Osteocyte (in vitro differentiated cells): ENCODE measurements at regions not wholly inside any gene's neighbourhood (a gene's known extent, or its start where the extent isn't known, plus 50 kb on each side); places are given as distances from the start of the nearest gene placed in this dataset.

Experiments used
- DNase-seq: peaks from one replicate; pipeline ENCODE4 v3.0.0; 2021; ENCODE audit warnings: mixed read lengths; ENCODE audit not compliant: unreplicated experiment; ENCODE audit errors: extremely low spot score
- H3K27ac Mint-ChIP-seq: one replicate; pipeline ENCODE4 v1.8.0; 2021; ENCODE audit warnings: mild to moderate bottlenecking, mixed read lengths; ENCODE audit not compliant: unreplicated experiment
- H3K27me3 Mint-ChIP-seq: one replicate; pipeline ENCODE4 v1.8.0; 2021; ENCODE audit warnings: mixed read lengths; ENCODE audit not compliant: unreplicated experiment
- H3K36me3 Mint-ChIP-seq: one replicate; pipeline ENCODE4 v1.8.0; 2021; ENCODE audit warnings: mixed read lengths; ENCODE audit not compliant: unreplicated experiment
- H3K4me1 Mint-ChIP-seq: one replicate; pipeline ENCODE4 v1.8.0; 2021; ENCODE audit warnings: mixed read lengths; ENCODE audit not compliant: unreplicated experiment
- H3K4me3 Mint-ChIP-seq: one replicate; pipeline ENCODE4 v1.8.0; 2021; ENCODE audit warnings: mild to moderate bottlenecking, moderate library complexity, mixed read lengths; ENCODE audit not compliant: unreplicated experiment
- H3K9me3 Mint-ChIP-seq: one replicate; pipeline ENCODE4 v1.8.0; 2021; ENCODE audit warnings: mixed read lengths; ENCODE audit not compliant: unreplicated experiment
- TF ChIP-seq, protein P1 (sequence below): fragments of 200-600 bp; sonication (generic); IDR thresholded peaks from 2 replicates; pipeline ENCODE4 v1.5.0; 2021; ENCODE audit warnings: antibody characterized with exemption, mild to moderate bottlenecking, moderate library complexity

DNA sequence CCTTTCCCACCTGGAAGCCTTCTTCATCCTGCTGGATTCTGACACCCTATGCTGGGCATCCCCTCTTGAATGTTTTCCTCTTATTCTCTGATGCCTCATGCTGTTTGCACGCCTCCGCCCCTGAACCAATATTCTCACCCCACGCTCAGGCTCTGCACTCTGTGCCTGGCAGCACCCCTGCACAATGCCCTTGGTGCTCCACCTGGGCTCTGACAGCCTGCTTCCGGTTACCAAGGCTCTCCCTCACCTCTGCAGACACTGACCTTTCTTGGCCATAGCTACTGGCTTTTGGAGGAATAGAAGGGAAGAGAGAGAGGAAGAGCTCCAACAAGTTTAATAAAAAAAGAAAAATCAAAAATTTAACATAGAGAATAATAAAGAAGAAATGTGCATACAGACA, 108.7 kb upstream of the SHB start:
- no peak overlapping the region for H3K27ac Mint-ChIP-seq
- no peak overlapping the region for H3K4me3 Mint-ChIP-seq
- H3K36me3 Mint-ChIP-seq = no peaks in the 10 kb centered on the region
- H3K9me3 Mint-ChIP-seq = no peaks in the 10 kb centered on the region
- no peak for DNase-seq
- peaks cover 11% of the 10 kb centered on the region for H3K27me3 Mint-ChIP-seq
- peaks cover 1% of the 10 kb centered on the region for H3K4me1 Mint-ChIP-seq
- TF ChIP-seq, protein P1, sequence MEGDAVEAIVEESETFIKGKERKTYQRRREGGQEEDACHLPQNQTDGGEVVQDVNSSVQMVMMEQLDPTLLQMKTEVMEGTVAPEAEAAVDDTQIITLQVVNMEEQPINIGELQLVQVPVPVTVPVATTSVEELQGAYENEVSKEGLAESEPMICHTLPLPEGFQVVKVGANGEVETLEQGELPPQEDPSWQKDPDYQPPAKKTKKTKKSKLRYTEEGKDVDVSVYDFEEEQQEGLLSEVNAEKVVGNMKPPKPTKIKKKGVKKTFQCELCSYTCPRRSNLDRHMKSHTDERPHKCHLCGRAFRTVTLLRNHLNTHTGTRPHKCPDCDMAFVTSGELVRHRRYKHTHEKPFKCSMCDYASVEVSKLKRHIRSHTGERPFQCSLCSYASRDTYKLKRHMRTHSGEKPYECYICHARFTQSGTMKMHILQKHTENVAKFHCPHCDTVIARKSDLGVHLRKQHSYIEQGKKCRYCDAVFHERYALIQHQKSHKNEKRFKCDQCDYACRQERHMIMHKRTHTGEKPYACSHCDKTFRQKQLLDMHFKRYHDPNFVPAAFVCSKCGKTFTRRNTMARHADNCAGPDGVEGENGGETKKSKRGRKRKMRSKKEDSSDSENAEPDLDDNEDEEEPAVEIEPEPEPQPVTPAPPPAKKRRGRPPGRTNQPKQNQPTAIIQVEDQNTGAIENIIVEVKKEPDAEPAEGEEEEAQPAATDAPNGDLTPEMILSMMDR = no peak

DNA sequence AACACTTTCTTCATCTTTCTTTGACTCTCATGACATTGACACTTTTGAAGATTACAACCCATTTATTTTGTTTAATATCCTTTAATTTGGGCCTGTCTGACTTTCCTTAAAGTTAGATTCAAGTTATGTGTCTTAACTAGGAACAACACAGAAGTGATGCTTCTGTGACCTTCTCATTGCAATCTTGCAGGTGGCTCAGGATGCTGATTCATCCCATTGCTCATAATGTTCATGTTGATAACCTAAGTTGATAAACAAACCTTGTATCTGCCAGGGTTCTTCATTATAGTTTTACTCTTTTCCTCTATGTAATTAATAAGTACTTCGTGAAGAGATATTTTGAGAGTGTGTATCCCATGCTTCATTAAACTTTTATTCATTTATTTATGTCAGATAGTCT, 107.2 kb upstream of the SHB start:
- H3K27me3 Mint-ChIP-seq = peaks cover 11% of the 10 kb centered on the region
- H3K4me1 Mint-ChIP-seq = peaks cover 3% of the 10 kb centered on the region
- TF ChIP-seq, protein P1 = no peak
- DNase-seq = no peak
- no peak overlapping the region for H3K4me3 Mint-ChIP-seq
- H3K9me3 Mint-ChIP-seq = peaks cover 2% of the 10 kb centered on the region
- H3K36me3 Mint-ChIP-seq = no peaks in the 10 kb centered on the region
- H3K27ac Mint-ChIP-seq = no peak overlapping the region

DNA sequence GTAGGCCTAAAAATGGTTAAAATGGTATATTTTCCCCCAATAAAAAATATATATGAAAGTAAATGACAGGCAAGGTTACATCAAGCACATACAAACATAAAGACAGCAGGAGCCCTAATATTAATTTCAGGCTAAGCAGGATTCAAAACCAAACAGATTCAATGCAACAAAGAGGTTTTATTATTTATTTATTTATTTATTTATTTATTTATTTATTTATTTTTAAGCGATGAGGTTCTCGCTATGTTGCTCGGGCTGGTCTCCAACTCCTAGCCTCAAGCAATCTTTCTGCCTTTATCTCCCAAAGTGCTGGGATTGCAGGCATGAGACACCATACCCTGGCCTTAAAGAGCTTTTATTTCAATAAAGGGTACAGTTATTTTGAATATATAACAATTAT, 106.4 kb upstream of the SHB start:
- Mint-ChIP-seq H3K36me3 (no peaks in the 10 kb centered on the region), H3K27ac (no peak overlapping the region)

DNA sequence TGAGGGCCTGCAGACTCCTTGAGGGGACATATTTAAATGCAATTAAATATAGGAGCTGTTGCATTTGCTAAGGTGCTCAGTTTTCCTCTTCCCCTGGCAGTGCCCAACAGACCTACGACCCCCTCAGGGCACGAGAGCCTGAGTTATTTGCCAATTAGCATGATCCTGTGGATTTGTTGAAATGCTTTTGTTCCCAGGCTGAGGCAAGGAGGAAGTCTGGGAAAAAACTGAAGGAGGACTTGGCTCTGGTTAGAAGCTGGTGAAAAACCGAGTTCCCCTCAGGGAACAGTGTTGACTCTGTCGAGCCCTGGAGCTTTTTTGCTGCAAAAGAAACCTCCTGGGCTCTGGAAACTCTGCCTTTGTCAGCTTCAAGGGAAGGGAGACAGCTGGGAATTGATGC, 103.6 kb upstream of the SHB start:
- no peak overlapping the region for H3K27ac Mint-ChIP-seq

More for the DNA sequence above, 106.4 kb upstream of the SHB start:
- no peak for DNase-seq
- TF ChIP-seq, protein P1 = no peak
- Mint-ChIP-seq H3K4me1 (peaks cover 3% of the 10 kb centered on the region), H3K27me3 (peaks cover 11% of the 10 kb centered on the region), H3K4me3 (no peak overlapping the region), H3K9me3 (peaks cover 10% of the 10 kb centered on the region)

DNA sequence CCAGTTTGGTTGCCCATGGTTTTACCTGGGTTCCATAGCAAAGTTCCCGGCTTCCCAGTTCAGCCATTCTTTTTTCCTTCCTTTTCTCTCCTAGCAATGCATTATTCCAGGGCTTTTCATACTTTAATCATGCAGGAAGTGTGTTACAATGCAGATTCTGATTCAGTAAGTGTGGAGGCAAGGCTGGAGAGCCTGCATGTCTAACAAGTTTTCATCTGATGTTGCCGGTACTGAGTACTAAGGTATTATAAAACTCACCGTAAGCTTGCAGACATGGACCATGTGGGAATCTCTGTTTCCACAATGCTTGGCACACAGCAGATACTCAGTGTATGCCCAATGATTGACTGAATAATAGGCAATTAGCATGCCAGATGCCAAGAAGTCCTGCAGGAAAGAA, 102.9 kb upstream of the SHB start:
- Mint-ChIP-seq H3K4me1 (peaks cover 3% of the 10 kb centered on the region), H3K27me3 (peaks cover 7% of the 10 kb centered on the region), H3K36me3 (no peaks in the 10 kb centered on the region), H3K27ac (no peak overlapping the region), H3K4me3 (no peak overlapping the region), H3K9me3 (peaks cover 10% of the 10 kb centered on the region)
- DNase-seq = no peak
- TF ChIP-seq, protein P1 = no peak

More for the DNA sequence above, 103.6 kb upstream of the SHB start:
- TF ChIP-seq, protein P1 = no peak
- Mint-ChIP-seq H3K4me3 (no peak overlapping the region), H3K4me1 (peaks cover 3% of the 10 kb centered on the region), H3K36me3 (no peaks in the 10 kb centered on the region), H3K27me3 (peaks cover 8% of the 10 kb centered on the region), H3K9me3 (peaks cover 10% of the 10 kb centered on the region)
- DNase-seq = no peak
